K562 (cell line): ENCODE measurements at regions not wholly inside any gene's neighbourhood (a gene's known extent, or its start where the extent isn't known, plus 50 kb on each side); places are given as distances from the start of the nearest gene placed in this dataset.

Source experiments
- ATAC-seq: fragments of 200-7000 bp; cut with Tn5 transposase; 3 replicates; pipeline ENCODE4 v1.9.1; 2020; ENCODE audit warnings: moderate library complexity
- BruUV-seq: library from RNA; stranded (reverse); fragments of 400-500 nt; replicated peaks from 2 replicates; lab custom pipeline; 2021; lab: Mats Ljungman, UMichigan
- CTCF ChIA-PET: fragments of 300-600 bp; formaldehyde crosslinking; extraction: SDS; loops from one replicate; lab custom pipeline; 2021; ENCODE audit warnings: low intra/inter-chr PET ratio; lab: Yijun Ruan, JAX
- POLR2A ChIA-PET: fragments of 300-600, 350-650 bp; sonication (Branson Sonifier 250); formaldehyde crosslinking; extraction: SDS; loops from one replicate; lab custom pipeline; 2021; ENCODE audit warnings: antibody characterized with exemption, inconsistent platforms; lab: Yijun Ruan, JAX
- DNase-seq, 4 experiments: peaks; one replicate each; pipeline versions ENCODE4 v3.0.0 to v3.0.0-alpha.2; 2011 to 2018; ENCODE audit warnings: low spot score in 3 of 4, mixed read lengths in 3 of 4; ENCODE audit errors: extremely low read depth in 1 of 4
- FAIRE-seq: peaks from 2 replicates; lab custom pipeline; 2011; peaks lifted over from hg19 to GRCh38; lab: Jason Lieb, UNC
- H2AFZ ChIP-seq: 2 replicates; pipeline ENCODE4 v1.6.0; 2011; ENCODE audit warnings: low read depth, low read length, control low read depth, inconsistent platforms
- H3K27ac ChIP-seq: fragments of 200-600 bp; 3 replicates; pipeline ENCODE4 v1.8.0; 2011; ENCODE audit warnings: low read depth, mild to moderate bottlenecking, control low read depth, inconsistent platforms, low read length, moderate library complexity, mixed read lengths; ENCODE audit errors: extremely low read depth
- H3K27me3 ChIP-seq, 2 experiments: fragments of 300-600 bp in 1 of 2; 2 replicates in 1 of 2; 3 replicates in 1 of 2; pipeline versions ENCODE4 v1.6.0 to v1.8.0; 2011; ENCODE audit warnings: inconsistent platforms in 2 of 2, low read length in 2 of 2, mild to moderate bottlenecking in 1 of 2, mixed read lengths in 1 of 2, moderate library complexity in 1 of 2; ENCODE audit not compliant: control insufficient read depth in 2 of 2, insufficient read depth in 2 of 2
- H3K36me3 ChIP-seq: fragments of 300-600 bp; 3 replicates; pipeline ENCODE4 v1.8.0; 2011; ENCODE audit warnings: mild to moderate bottlenecking, low read length, inconsistent platforms; ENCODE audit not compliant: control insufficient read depth, insufficient read depth
- H3K4me1 ChIP-seq, 2 experiments: fragments of 200-600 bp in 1 of 2; replicated peaks in 1 of 2; 2 replicates in 1 of 2; 3 replicates in 1 of 2; pipeline versions ENCODE4 v1.5.1 to v1.8.0; 2011; ENCODE audit warnings: inconsistent platforms in 2 of 2, low read length in 2 of 2, mild to moderate bottlenecking in 1 of 2, mixed read lengths in 1 of 2, moderate library complexity in 1 of 2; ENCODE audit not compliant: control insufficient read depth in 2 of 2, insufficient read depth in 2 of 2
- H3K4me2 ChIP-seq: 2 replicates; pipeline ENCODE4 v1.6.1; 2011; ENCODE audit warnings: low read length, control low read depth, inconsistent platforms, mixed read lengths; ENCODE audit not compliant: insufficient read depth
- H3K4me3 ChIP-seq: fragments of 200-600 bp; sonication (generic), shearing (Covaris generic); 2 replicates; pipeline ENCODE4 v1.5.1; 2016; ENCODE audit warnings: control low read depth, inconsistent platforms
- H3K79me2 ChIP-seq: fragments of 200-600 bp; 3 replicates; pipeline ENCODE4 v1.8.0; 2011; ENCODE audit warnings: low read length, inconsistent platforms; ENCODE audit not compliant: control insufficient read depth, insufficient read depth
- H3K9ac ChIP-seq, 2 experiments: 2 replicates each; pipeline versions ENCODE4 v1.6.0 to v1.6.1; 2011; ENCODE audit warnings: low read depth in 2 of 2, low read length in 2 of 2, control low read depth in 1 of 2, inconsistent platforms in 1 of 2, mild to moderate bottlenecking in 1 of 2, mixed read lengths in 1 of 2; ENCODE audit not compliant: insufficient read depth in 1 of 2
- H3K9me1 ChIP-seq: one replicate; pipeline ENCODE4 v1.6.0; 2011; ENCODE audit warnings: inconsistent platforms, mild to moderate bottlenecking, low read length, moderate library complexity; ENCODE audit not compliant: control insufficient read depth, insufficient read depth
- H3K9me3 ChIP-seq: replicated peaks from 2 replicates; pipeline ENCODE4 v1.5.1; 2011; ENCODE audit warnings: low read depth, low read length, inconsistent platforms; ENCODE audit not compliant: control insufficient read depth, insufficient read depth
- H4K20me1 ChIP-seq: replicated peaks from 2 replicates; pipeline ENCODE4 v1.6.1; 2011; ENCODE audit warnings: low read length, inconsistent platforms, mixed read lengths; ENCODE audit not compliant: control insufficient read depth, insufficient read depth
- CBX2 ChIP-seq: fragments of 200-600 bp; sonication (generic); IDR thresholded peaks from one replicate; pipeline ENCODE4 v1.6.1; 2012; ENCODE audit warnings: mild to moderate bottlenecking, low read length, inconsistent platforms; ENCODE audit not compliant: insufficient read depth, poor library complexity, severe bottlenecking
- CHD2 ChIP-seq: IDR thresholded peaks from 2 replicates; pipeline ENCODE4 v1.6.1; 2011; ENCODE audit warnings: low read depth, low read length
- CREBBP ChIP-seq: IDR thresholded peaks from one replicate; pipeline ENCODE4 v1.6.1; 2012; ENCODE audit warnings: low read depth, mild to moderate bottlenecking, control low read depth, inconsistent platforms, low read length
- CTBP1 ChIP-seq: fragments of 450-650 bp; IDR thresholded peaks from 2 replicates; pipeline ENCODE4 v1.6.1; 2016; ENCODE audit warnings: borderline replicate concordance
- KLF6 ChIP-seq: fragments of 250-450 bp; sonication (Bioruptor Pico); IDR thresholded peaks from 2 replicates; pipeline ENCODE4 v1.4.0; 2020; ENCODE audit warnings: mild to moderate bottlenecking, moderate library complexity, borderline replicate concordance
- NR2F6 ChIP-seq: fragments of 450-650 bp; formaldehyde crosslinking; IDR thresholded peaks from 2 replicates; pipeline ENCODE4 v1.4.0; 2020; ENCODE audit warnings: mild to moderate bottlenecking
- PCBP1 ChIP-seq: fragments of 200-400 bp; formaldehyde crosslinking; IDR thresholded peaks from 2 replicates; pipeline ENCODE4 v1.6.1; 2018; ENCODE audit warnings: mild to moderate bottlenecking, low read depth, low read length; ENCODE audit not compliant: poor library complexity, severe bottlenecking
- SRF ChIP-seq, 2 experiments: fragments of 250-450, 450-650 bp in 1 of 2; sonication (Bioruptor Pico) in 1 of 2; sonication (generic) in 1 of 2; formaldehyde crosslinking; IDR thresholded peaks; 2 replicates each; pipeline versions ENCODE4 v1.5.0 to v1.5.1; 2020 to 2022; ENCODE audit warnings: mild to moderate bottlenecking in 1 of 2, missing genetic modification reagents in 1 of 2
- ZKSCAN3 ChIP-seq: fragments of 250-450 bp; sonication (Bioruptor Pico); IDR thresholded peaks from 2 replicates; pipeline ENCODE4 v1.4.0; 2020
- ZNF184 ChIP-seq: sonication (generic); formaldehyde crosslinking; IDR thresholded peaks from 2 replicates; pipeline ENCODE4 v1.5.0; 2020; ENCODE audit warnings: missing genetic modification reagents
- ZNF316 ChIP-seq: fragments of 450-650 bp; IDR thresholded peaks from 2 replicates; pipeline ENCODE4 v1.6.1; 2016
- ZNF551 ChIP-seq: fragments of 250-450 bp; sonication (Bioruptor Pico); IDR thresholded peaks from 2 replicates; pipeline ENCODE4 v1.5.0; 2021; ENCODE audit warnings: mild to moderate bottlenecking, moderate library complexity
- ZNF561 ChIP-seq: fragments of 450-650 bp; formaldehyde crosslinking; conservative IDR thresholded peaks from 2 replicates; pipeline ENCODE4 v1.4.0; 2020; ENCODE audit warnings: mild to moderate bottlenecking, moderate library complexity
- WGBS: fragments of 100-300 bp; shearing (Covaris generic); methylation state at CpG from one replicate; pipeline ENCODE4 v1.1.6; 2016; ENCODE audit warnings: low coverage, mixed read lengths; ENCODE audit not compliant: insufficient coverage; ENCODE audit errors: missing lambda C conversion rate; 5-methylcytosine and 5-hydroxymethylcytosine counted together
- in situ Hi-C: fragments of 300-500 bp; cut with MboI; formaldehyde crosslinking; loops from 4 replicates; pipeline ENCODE4 v1.15.0; 2018; ENCODE audit warnings: inconsistent platforms, mixed read lengths
- intact Hi-C: fragments of 100-400 bp; cut with micrococcal nuclease; formaldehyde crosslinking; loops from 2 replicates; pipeline ENCODE4 v1.14.2; 2022

DNA sequence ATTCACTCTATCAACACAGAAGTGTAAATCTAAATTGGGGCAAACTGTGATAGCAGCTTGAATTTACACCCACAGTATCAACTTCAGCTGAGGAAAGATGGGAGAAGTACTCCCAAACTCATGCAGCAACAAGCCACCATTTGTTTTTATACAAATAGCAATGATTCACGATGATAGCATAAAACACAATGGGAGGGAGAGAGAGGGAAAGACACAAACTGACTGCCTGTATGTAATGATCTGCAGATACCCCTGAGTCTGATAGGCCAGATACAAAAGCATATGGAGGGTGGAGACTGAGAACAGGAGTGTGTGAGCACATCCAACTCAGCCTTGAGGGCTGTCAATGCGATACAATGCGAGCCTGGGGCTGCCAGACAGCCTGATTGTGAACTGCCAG, 79.2 kb downstream of the CNTN3 start:
- H3K9me1 ChIP-seq = no peaks in the 10 kb centered on the region
- no peak overlapping the region for H3K4me2 ChIP-seq
- BruUV-seq = no TSS peak
- H3K4me1 ChIP-seq = no peaks in the 10 kb centered on the region
- no peaks in the 10 kb centered on the region for H3K79me2 ChIP-seq
- H3K27ac ChIP-seq = no peak overlapping the region
- TF ChIP-seq KLF6 (CRISPR knock-in tag) (no peak), SRF (CRISPR knock-in tag; IDR thresholded peaks at IDR 0.05) (no peak), ZNF316 (no peak), PCBP1 (no peak), CHD2 (no peak), ZKSCAN3 (CRISPR knock-in tag) (no peak), CBX2 (no peak), ZNF551 (CRISPR knock-in tag) (no peak), CTBP1 (no peak), ZNF561 (CRISPR knock-in tag) (no peak), NR2F6 (CRISPR knock-in tag) (no peak), ZNF184 (no peak), CREBBP (no peak)
- in situ Hi-C loops (no loop called here), intact Hi-C loops (no loop called here)
- 0% methylated on average over 3 of the region's 3 CpGs for WGBS
- FAIRE-seq = no peak
- DNase-seq = no peak
- H3K4me3 ChIP-seq = no peak overlapping the region
- no peaks in the 10 kb centered on the region; the same call in 1 of the 2 replicates for H3K9me3 ChIP-seq
- H2AFZ ChIP-seq = no peak overlapping the region
- no peaks in the 10 kb centered on the region for H3K36me3 ChIP-seq
- H4K20me1 ChIP-seq = no peaks in the 10 kb centered on the region
- no peak for ATAC-seq
- H3K27me3 ChIP-seq = no peaks in the 10 kb centered on the region
- ChIA-PET CTCF (no interaction called here), POLR2A (no interaction called here)
- H3K9ac ChIP-seq = no peak overlapping the region
